Upper lobe of left lung (tissue), 6 donors: ENCODE measurements at regions not wholly inside any gene's neighbourhood (a gene's known extent, or its start where the extent isn't known, plus 50 kb on each side); places are given as distances from the start of the nearest gene placed in this dataset.
A peak's percentile ranks its signal among the peaks of the same experiment; 100 is the strongest.
"Not testable (repeated sequence)": the region's sequence is repeated elsewhere in the genome, so short reads cannot be mapped to it uniquely, and the experiment has no call there.

Experiments used
- ATAC-seq, 2 donors: fragments of 200-7000 bp; cut with Tn5 transposase; one replicate each; pipeline ENCODE4 v1.9.1; 2022; ENCODE audit warnings: mild to moderate bottlenecking in 2 of 2, moderate library complexity in 2 of 2; ENCODE audit not compliant: low FRiP score in 2 of 2
- DNase-seq, 2 donors: peaks; one replicate each; pipeline ENCODE4 v3.0.0-alpha.2; 2019 to 2020
- H3K27ac ChIP-seq, 4 donors: fragments of 200-600 bp; sonication (generic); one replicate each; pipeline ENCODE4 v1.5.1; 2016 to 2019
- H3K27me3 ChIP-seq, 4 donors: fragments of 200-600 bp; sonication (generic); one replicate each; pipeline ENCODE4 v1.5.1; 2017 to 2019
- H3K36me3 ChIP-seq, 4 donors: fragments of 200-600 bp; sonication (generic); one replicate each; pipeline ENCODE4 v1.5.1; 2016 to 2019
- H3K4me1 ChIP-seq, 4 donors: fragments of 200-600 bp; sonication (generic); one replicate each; pipeline ENCODE4 v1.5.1; 2018 to 2019
- H3K4me3 ChIP-seq, 4 donors: fragments of 200-600 bp; sonication (generic); one replicate each; pipeline ENCODE4 v1.5.1; 2017 to 2019; ENCODE audit warnings: mild to moderate bottlenecking in 2 of 4, moderate library complexity in 1 of 4
- H3K9me3 ChIP-seq, 4 donors: fragments of 200-600 bp; sonication (generic); one replicate each; pipeline ENCODE4 v1.5.1; 2018 to 2019
- CTCF ChIP-seq, 6 experiments: fragments of 450-650 bp in 4 of 6; fragments of 200-600 bp in 2 of 6; sonication (generic) in 2 of 6; IDR thresholded peaks; one replicate each; pipeline ENCODE4 v1.5.1; 2016 to 2019; ENCODE audit warnings: antibody characterized with exemption in 6 of 6
- EP300 ChIP-seq, 4 donors: sonication (generic); formaldehyde crosslinking; IDR thresholded peaks; one replicate each; pipeline ENCODE4 v1.5.1; 2017; ENCODE audit warnings: antibody characterized with exemption in 4 of 4, control low read depth in 2 of 4
- POLR2A ChIP-seq, 4 donors: fragments of 450-650 bp; IDR thresholded peaks; one replicate each; pipeline ENCODE4 v1.5.1; 2016 to 2017; ENCODE audit warnings: antibody characterized with exemption in 4 of 4, mild to moderate bottlenecking in 2 of 4
- POLR2AphosphoS5 ChIP-seq, 2 donors: sonication (generic); formaldehyde crosslinking; IDR thresholded peaks; one replicate each; pipeline ENCODE4 v1.5.1; 2017; ENCODE audit warnings: antibody characterized with exemption in 2 of 2
- WGBS, 2 donors: methylation state at CpG; one replicate each; pipeline ENCODE4 v1.1.5; 2017 to 2018; 5-methylcytosine and 5-hydroxymethylcytosine counted together
- donor health status: DM: no; HTN: no; CAD: no; lungs with moderate emphysema.
- donor health status: DM: no; HTN: yes; CAD: no; lungs with severe emphysema.

DNA sequence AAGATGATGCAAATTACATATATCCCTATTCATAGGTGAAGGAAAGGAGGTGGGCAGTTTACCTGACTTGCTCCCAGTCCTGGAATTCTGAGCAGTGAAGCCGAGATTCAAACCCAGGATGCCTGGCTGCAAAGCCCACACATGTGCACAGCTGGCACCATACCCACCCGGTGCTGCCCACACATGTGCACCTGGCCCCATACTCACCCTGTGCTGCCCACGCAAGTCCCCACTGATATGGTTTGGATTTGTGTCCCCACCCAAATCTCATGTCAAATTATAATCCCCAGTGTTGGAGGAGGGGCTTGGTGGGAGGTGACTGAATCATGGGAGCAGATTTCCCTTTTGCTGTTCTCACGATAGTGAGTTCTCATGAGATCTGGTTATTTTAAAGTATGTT lies 179.2 kb upstream of the C14orf180 start:
- ATAC-seq = no peak
- Histone ChIP-seq H3K4me1 (no peaks in the 10 kb centered on the region), H3K4me3 (no peak overlapping the region), H3K36me3 (no peaks in the 10 kb centered on the region), H3K9me3 (peaks cover 8 to 23% (median 13%) of the 10 kb centered on the region in 4 donors), H3K27ac (no peak overlapping the region), H3K27me3 (no peaks in the 10 kb centered on the region)
- WGBS, 2 donors = 86 to 88% methylated on average over 4 of the region's 4 CpGs
- peak in 1 of 2 donors; percentile 35 for DNase-seq
- TF ChIP-seq POLR2A (IDR thresholded peaks at IDR 0.05) (no peak), CTCF (IDR thresholded peaks at IDR 0.05) (no peak), EP300 (IDR thresholded peaks at IDR 0.05) (no peak), POLR2AphosphoS5 (IDR thresholded peaks at IDR 0.05) (no peak)

- no peak for DNase-seq
Observed at GRCh38 chr14:104401785-104402184, 177.8 kb upstream of the C14orf180 start.

DNA sequence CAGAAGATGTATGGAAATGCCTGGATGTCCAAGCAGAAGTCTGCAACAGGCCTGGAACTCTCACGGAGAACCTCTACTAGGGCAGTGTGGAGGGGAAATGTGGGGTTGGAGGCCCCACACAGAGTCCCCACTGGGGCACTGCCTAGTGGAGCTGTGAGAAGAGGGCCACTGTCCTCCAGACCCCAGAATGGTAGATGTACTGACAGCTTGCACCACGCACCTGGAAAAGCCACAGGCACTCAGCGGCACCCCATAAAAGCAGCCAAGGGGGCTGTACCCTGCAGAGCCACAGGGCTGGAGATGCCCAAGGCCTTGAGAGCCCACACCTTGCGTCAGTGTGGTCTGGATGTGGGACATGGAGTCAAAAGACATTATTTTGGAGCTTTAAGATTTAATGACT lies 177.3 kb upstream of the C14orf180 start:
- not testable (repeated sequence) for H3K4me1 ChIP-seq, H3K27ac ChIP-seq, DNase-seq, H3K36me3 ChIP-seq, ATAC-seq, H3K27me3 ChIP-seq, H3K4me3 ChIP-seq
- 87 to 92% methylated on average over 4 of the region's 4 CpGs for WGBS, 2 donors
- H3K9me3 ChIP-seq = peaks cover 7 to 16% (median 10%) of the 10 kb centered on the region in 4 donors

More at GRCh38 chr14:104401785-104402184, 177.8 kb upstream of the C14orf180 start:
- Histone ChIP-seq H3K9me3 (peaks cover 8 to 21% (median 13%) of the 10 kb centered on the region in 4 donors), H3K4me1 (no peaks in the 10 kb centered on the region), H3K36me3 (no peaks in the 10 kb centered on the region), H3K4me3 (no peak overlapping the region), H3K27me3 (no peaks in the 10 kb centered on the region), H3K27ac (no peak overlapping the region)
- ATAC-seq = no peak
- 92 to 93% methylated on average over 4 of the region's 4 CpGs for WGBS, 2 donors
- no peak for TF ChIP-seq POLR2AphosphoS5 (IDR thresholded peaks at IDR 0.05)
- TF ChIP-seq CTCF (IDR thresholded peaks at IDR 0.05) = no peak
- TF ChIP-seq POLR2A (IDR thresholded peaks at IDR 0.05) = no peak
- TF ChIP-seq EP300 (IDR thresholded peaks at IDR 0.05) = no peak

GRCh38 chr14:104403421-104404220 lies 175.9 kb upstream of the C14orf180 start:
- no peak overlapping the region for H3K4me3 ChIP-seq
- H3K27me3 ChIP-seq = no peaks in the 10 kb centered on the region
- H3K27ac ChIP-seq = no peak overlapping the region
- no peak for TF ChIP-seq POLR2AphosphoS5 (IDR thresholded peaks at IDR 0.05)
- TF ChIP-seq POLR2A (IDR thresholded peaks at IDR 0.05) = no peak
- no peak for TF ChIP-seq CTCF (IDR thresholded peaks at IDR 0.05)
- TF ChIP-seq EP300 (IDR thresholded peaks at IDR 0.05) = no peak
- H3K36me3 ChIP-seq = no peaks in the 10 kb centered on the region
- DNase-seq (peak in 1 of 2 donors; percentile 36), ATAC-seq (peak in 1 of 2 donors; percentile 40)
- peaks cover 0 to 7% (median 1%) of the 10 kb centered on the region in 4 donors for H3K9me3 ChIP-seq
- H3K4me1 ChIP-seq = no peaks in the 10 kb centered on the region
- WGBS, 2 donors = 75 to 92% methylated on average over 7 to 11 of the region's 11 CpGs

DNA sequence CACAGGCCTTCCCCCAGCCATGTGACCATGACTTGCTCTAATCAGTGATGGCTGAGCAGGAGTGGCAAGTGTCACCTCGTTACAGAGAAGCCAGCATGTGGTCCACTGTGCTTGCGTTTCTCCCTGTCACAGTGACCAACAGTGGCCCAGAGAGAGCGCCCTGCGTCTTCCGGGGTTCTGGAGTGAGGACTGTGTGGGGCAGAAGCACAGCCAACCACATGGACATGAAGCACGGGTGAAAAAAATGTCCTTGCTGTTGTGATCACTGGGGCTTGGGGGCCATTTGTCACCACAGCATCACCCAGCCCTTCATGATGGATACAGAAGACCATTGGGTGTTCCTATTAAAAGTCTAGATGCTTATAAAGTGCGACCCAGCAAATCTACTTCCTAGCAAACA lies 174.6 kb upstream of the C14orf180 start:
- Histone ChIP-seq H3K4me3 (no peak overlapping the region), H3K36me3 (no peaks in the 10 kb centered on the region), H3K9me3 (peaks cover 0 to 10% (median 4%) of the 10 kb centered on the region in 4 donors), H3K27me3 (no peaks in the 10 kb centered on the region), H3K27ac (peak overlapping the region in 2 of 4 donors; percentile 51 to 61), H3K4me1 (no peaks in the 10 kb centered on the region)
- DNase-seq (no peak), ATAC-seq (no peak)
- TF ChIP-seq CTCF (IDR thresholded peaks at IDR 0.05) = no peak
- no peak for TF ChIP-seq POLR2AphosphoS5 (IDR thresholded peaks at IDR 0.05)
- TF ChIP-seq POLR2A (IDR thresholded peaks at IDR 0.05) = no peak
- TF ChIP-seq EP300 (IDR thresholded peaks at IDR 0.05) = no peak
- WGBS, 2 donors = 80 to 98% methylated on average over 6 to 7 of the region's 7 CpGs
